ENCODE measurements at regions not wholly inside any gene's neighbourhood (a gene's known extent, or its start where the extent isn't known, plus 50 kb on each side); places are given as distances from the start of the nearest gene placed in this dataset.
"Not testable (repeated sequence)": the region's sequence is repeated elsewhere in the genome, so short reads cannot be mapped to it uniquely, and the experiment has no call there.

DNA sequence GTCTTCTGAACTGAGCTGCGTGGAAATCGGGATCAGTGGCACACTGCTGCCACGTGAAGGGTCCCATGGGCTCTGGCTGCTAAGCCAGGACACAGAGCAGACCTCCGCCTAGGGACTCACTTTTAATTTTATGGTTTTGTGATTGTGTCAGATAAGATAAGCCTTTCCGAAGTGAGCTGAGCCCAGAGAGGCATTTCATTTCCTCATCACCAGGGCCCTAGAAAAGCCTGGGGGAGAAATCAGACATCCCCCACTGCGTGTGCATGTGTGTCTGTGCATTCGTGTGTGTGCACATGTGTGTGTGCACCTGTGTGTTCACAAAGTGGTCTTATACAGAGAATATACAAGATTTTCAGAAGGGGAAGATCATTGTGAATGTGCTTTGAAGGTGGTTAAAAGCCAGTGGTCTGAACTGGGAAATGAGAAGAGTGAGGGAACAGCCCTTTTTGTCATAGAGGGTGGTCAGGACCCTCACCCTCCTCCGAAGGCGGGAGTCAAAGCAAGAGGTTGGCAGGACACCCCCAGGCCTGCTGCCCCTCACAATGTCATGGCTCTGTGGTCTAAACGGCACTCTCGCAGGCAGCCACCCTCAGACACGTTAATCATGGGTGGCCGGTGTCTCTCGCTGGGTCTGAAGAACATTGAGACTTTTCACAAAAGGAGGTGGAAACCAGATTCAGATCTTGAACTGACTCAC, 176.1 kb upstream of the PFKP start:
- DNase-seq (ENCODE audit: low read depth), result no peak

GRCh38 chr10:2890093-2890492, 177.3 kb upstream of the PFKP start:
- no peak for DNase-seq (ENCODE audit: low read depth)

DNA sequence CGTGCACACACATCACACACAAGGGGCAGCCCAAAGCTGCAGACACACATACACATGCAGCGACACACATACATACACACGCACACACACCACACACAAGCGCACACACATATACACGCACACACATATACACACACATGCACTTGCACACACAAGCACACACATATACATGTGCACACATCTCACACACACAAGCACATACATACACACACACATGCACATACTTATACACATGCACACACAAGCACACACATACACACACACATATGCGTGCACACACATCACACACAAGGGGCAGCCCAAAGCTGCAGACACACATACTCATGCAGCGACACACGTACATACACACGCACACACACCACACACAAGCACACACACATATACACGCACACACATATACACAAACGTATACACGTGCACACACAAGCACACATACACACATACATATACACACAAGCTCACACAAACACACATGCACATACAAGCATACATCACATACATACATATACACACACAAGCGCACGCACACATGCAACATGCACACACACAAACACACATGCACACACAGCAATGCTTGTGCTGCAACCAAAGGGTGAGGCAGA, 178.8 kb upstream of the PFKP start:
- no peak for DNase-seq (ENCODE audit: low read depth)

DNA sequence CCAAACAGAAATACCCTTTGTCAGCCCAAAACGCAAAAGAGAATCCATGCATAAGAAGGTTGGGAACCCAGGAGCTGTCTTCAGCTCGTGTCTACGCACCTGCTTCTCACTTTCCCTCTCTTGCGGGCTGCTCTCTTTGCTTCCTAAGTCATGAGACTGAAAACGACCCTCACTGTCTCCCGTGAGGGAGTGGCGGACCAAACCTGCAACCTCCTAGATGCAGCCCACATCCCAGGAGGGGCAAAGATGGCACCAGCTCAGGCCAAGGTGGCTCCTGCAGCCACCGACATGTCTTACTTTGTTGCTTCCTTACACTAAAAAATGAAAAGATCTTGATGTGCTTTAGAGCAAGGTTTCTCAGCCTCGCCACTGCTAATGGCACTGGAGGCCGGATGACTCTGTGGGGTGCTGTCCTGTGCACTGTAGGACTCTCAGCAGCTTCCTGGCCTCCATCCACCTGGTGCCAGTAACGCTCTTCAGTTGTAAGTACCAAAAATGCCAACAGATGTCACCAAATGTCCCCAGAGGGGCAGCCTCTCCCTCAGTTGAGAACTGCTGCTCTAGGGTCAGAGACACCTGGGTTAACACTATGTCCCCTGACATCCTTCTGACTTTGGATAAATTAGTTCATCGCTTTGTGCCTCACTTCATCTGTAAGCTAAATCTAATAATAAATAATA, 179.8 kb upstream of the PFKP start:
- DNase-seq (ENCODE audit: low read depth), result no peak

- DNase-seq (ENCODE audit: low read depth), result no peak
Measured at GRCh38 chr10:2886662-2887061, 180.7 kb upstream of the PFKP start.

- no peak for DNase-seq (ENCODE audit: low read depth)
Measured at GRCh38 chr10:2885288-2886278, 181.8 kb upstream of the PFKP start.

DNA sequence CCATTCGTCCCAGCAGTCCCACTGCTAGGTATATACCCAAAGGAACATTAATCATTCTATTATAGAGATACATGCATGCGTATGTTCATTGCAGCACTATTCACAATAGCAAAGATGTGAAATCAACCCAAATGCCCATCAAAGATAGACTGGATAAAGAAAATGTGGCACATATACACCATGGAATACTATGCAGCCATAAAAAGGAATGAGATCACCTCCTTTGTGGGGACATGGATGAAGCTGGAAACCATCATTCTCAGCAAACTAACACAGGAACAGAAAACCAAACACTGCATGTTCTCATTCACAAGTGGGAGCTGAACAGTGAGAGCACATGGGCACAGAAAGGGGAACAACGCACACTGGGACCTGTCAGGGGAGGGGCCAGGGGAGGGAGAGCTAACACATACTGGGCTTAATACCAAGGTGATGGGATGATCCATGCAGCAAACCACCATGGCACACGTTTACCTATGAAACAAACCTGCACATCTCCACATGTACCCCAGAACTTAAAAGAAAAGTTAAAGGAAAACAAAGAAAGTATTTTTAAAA, 183.3 kb upstream of the PFKP start:
- DNase-seq (ENCODE audit: low read depth), result not testable (repeated sequence)

DNA sequence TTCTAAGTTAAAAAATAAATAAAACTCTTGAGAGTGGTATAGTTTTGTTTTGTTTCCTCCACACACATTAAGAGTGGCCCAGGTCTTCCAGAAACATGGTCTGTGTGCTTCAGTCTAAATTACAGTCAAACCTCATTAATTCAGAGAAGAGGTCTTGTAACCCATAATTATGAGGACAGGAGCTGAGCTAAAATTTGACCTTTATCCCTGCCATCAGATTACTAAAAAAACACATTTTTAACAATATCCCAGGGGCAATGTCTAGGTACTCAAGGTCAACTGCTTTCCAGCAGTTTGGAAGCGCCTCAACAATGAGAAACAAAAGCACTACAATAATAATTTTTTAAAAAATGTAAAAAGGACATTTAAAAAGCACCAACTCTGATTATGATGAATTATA, 184.1 kb upstream of the PFKP start:
- no peak for DNase-seq (ENCODE audit: low read depth)

DNA sequence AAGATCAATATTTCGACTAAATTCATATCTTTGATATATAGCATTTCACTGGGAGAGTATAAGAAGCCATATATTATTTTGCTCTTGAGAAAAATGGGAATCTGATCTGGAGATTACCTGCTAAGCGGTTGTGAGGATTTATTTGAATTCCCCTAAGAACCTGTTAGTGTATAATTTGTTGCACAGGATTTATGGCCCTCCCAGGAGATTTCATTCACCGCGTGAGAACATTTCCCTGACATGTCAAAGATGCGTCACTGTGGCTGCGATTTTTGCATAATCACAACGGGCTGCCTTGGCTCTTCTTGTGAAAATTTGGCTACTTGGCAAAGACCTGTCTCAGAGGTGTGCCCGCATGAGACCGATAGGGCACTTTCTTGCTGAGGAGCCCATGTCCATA, 184.7 kb upstream of the PFKP start:
- no peak for DNase-seq (ENCODE audit: low read depth)

DNA sequence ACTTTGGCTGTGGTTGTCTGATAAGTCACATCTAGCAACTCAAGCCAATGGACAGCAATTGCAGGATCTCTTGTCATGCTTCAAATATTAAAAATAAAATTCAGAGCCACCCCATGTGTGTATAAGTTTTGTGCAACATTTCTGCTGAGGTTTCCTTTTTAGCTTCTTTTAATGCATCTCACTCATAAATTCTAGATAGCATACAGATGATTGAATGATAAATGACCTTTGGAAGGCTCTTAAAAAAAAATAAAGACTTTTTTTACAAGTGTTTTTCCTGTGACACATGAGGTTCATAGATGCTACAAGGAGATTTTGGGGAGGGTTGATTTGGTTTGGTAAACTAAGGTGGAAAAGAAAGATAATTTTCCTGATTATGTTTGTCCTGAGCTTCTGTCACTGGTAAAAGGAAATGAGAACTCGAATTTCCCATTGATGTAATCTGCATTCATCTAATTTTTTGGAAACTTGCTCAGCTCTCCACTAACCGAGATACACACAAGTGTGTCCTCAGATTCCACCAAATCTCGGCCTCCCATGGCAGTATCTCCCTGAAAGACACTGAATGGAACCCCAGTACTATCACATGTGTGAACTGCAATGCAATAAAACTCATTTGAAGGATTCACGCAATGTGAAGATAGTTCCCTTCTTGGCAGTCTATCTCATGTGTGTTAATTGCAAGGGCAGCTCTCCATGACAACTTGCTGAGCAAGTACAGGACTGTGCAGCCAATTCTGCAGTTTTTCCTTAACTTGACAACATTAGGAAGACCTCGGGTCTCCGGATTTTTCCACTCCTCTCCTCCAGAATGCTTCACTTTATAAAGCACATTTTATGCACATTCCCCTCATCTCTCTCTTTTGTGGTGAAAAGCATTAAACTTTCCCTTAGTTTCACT, 185.4 kb upstream of the PFKP start:
- no peak for DNase-seq (ENCODE audit: low read depth)

GRCh38 chr10:2880050-2880449, 187.3 kb upstream of the PFKP start:
- DNase-seq (ENCODE audit: low read depth), result not testable (repeated sequence)

DNA sequence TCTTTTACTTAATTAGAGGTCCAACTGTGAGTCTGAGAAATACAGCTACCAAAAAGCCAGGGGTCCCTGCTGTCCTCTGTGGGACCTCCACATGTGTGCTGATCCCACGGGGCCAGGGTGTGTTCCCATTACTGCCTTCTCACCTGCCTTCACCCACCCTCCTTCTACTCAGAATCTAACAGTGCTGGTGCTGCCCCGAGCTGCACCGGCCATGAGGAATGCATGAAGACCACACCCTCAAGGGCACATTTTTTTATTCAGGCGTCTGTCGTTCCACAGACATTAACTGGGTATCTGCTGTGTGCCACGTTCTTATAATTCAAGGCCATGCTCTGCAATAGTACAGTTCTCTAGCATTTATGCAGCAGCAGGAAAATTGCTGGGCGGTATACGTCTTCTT, 188.5 kb upstream of the PFKP start:
- DNase-seq (ENCODE audit: low read depth), result no peak

GRCh38 chr10:2876032-2876431, 191.3 kb upstream of the PFKP start:
- no peak for DNase-seq (ENCODE audit: low read depth)

DNA sequence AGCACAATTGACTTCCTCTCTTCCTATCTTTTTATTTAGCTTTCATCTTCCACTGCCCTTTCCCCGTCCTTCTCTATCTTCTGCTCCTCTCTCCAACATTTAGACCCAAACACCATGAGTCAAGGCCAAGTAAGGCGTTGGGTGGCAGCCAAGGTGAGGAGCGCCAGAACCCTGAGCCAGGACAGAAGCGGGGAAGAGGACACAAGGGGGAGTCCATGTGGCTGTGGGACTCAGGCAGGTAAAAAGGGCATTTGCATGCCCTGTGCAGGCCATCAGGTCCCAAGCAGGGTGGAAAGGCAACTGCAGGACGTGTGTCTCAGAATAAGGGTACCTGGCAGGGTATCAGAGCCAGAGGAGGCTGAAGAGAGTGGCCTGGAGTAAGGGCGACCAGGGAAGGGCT, 192.4 kb upstream of the PFKP start:
- DNase-seq (ENCODE audit: low read depth), result no peak

GRCh38 chr10:2873769-2874168, 193.6 kb upstream of the PFKP start:
- no peak for DNase-seq (ENCODE audit: low read depth)

GRCh38 chr10:2871673-2872219, 195.6 kb upstream of the PFKP start:
- no peak for DNase-seq (ENCODE audit: low read depth)

GRCh38 chr10:2870654-2871053, 196.7 kb upstream of the PFKP start:
- no peak for DNase-seq (ENCODE audit: low read depth)

- DNase-seq (ENCODE audit: low read depth), result no peak
Measured at GRCh38 chr10:2867788-2868299, 199.5 kb upstream of the PFKP start.

DNA sequence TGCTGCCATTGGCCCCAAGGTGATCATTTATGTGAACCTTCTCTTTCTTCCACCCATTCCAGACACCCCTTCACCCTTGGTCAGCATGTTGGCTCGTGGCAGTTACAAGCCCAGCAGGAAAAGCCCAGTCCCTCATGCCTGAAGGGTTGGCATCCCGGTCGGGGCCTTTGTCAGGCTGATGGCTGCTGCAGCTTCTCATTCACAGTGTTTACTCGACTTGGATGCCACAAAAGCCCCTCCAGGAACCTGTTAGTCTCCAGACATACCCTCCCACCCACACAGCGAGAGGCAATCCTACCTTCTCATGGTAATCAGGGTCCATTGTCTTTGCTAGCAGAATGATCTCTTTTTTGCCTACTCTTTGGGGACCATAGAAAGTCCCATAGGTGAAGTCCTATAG, 200.8 kb upstream of the PFKP start:
- no peak for DNase-seq (ENCODE audit: low read depth)

DNA sequence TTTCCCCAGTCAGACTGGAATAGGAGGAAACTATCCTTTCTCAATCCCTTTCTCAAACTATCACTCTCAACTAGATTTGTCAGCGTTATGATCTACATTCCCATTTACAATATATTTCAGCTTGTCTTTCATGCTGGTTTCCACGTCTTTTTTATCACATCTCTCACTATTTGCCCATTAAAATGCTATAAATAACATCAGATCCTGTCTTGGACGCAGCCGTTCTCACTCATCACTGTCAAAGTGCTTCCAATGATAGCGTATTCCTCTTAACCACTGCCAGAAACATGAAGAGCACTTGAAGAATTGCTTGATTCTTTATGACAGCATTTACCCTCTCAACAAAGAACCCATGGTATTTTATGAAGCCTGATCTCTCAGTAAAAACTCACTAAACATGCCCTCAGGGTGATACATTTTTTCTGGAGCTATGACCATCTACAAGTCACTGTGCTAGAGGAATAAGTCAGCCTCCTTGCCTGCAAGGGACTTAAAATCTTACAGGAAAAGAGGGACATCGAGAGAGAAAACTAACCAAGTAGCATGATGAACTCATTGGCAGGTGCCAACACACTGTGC, 205.6 kb upstream of the PFKP start:
- DNase-seq (ENCODE audit: low read depth), result no peak

Data from stimulated activated CD8-positive, alpha-beta memory T cell treated with anti-CD3 and anti-CD28 coated beads, Interleukin-15, amount 100 ng/mL, for 24 hours (primary cell).